Activated CD4-positive, alpha-beta T cell treated with anti-CD3 and anti-CD28 coated beads for 36 hours (primary cell): ENCODE measurements at regions not wholly inside any gene's neighbourhood (a gene's known extent, or its start where the extent isn't known, plus 50 kb on each side); places are given as distances from the start of the nearest gene placed in this dataset.

ENCODE experiments used
- ATAC-seq: fragments of 200-7000 bp; cut with Tn5 transposase; one replicate; pipeline ENCODE4 v1.10.0; 2021; ENCODE audit warnings: mild to moderate bottlenecking, moderate library complexity
- CTCF ChIA-PET: fragments of 350-600 bp; sonication (Branson Sonifier 250); formaldehyde crosslinking; loops from one replicate; lab custom pipeline; 2021; ENCODE audit warnings: antibody characterized with exemption; lab: Charles Lee
- POLR2A ChIA-PET: fragments of 350-600 bp; sonication (Branson Sonifier 250); formaldehyde crosslinking; loops from one replicate; lab custom pipeline; 2021; ENCODE audit warnings: antibody characterized with exemption, inconsistent platforms; lab: Charles Lee
- DNase-seq: peaks from one replicate; pipeline ENCODE4 v3.0.0-alpha.2; 2020
- H3K27ac Mint-ChIP-seq: one replicate; pipeline ENCODE4 v1.8.0; 2021; ENCODE audit warnings: mixed read lengths
- H3K27me3 Mint-ChIP-seq: one replicate; pipeline ENCODE4 v1.8.0; 2021; ENCODE audit warnings: mixed read lengths
- H3K36me3 Mint-ChIP-seq: one replicate; pipeline ENCODE4 v1.8.0; 2021; ENCODE audit warnings: low read depth, mixed read lengths
- H3K4me1 Mint-ChIP-seq: one replicate; pipeline ENCODE4 v1.8.0; 2021; ENCODE audit warnings: mixed read lengths
- H3K4me3 Mint-ChIP-seq: one replicate; pipeline ENCODE4 v1.8.0; 2021; ENCODE audit warnings: mild to moderate bottlenecking, moderate library complexity, mixed read lengths
- H3K9me3 Mint-ChIP-seq: one replicate; pipeline ENCODE4 v1.8.0; 2021; ENCODE audit warnings: low read depth, mixed read lengths
- intact Hi-C, 2 experiments: fragments of 100-400 bp; cut with DNase I in 1 of 2; cut with micrococcal nuclease in 1 of 2; formaldehyde crosslinking; loops; one replicate each; pipeline versions ENCODE4 v1.14.2 to v1.15.1; 2022 to 2024; cut with DNase I, micrococcal nuclease

GRCh38 chr12:47560415-47560814 lies 145.4 kb downstream of the RPAP3 start:
- H3K27ac Mint-ChIP-seq = no peak overlapping the region
- no peaks in the 10 kb centered on the region for H3K27me3 Mint-ChIP-seq
- ATAC-seq = no peak
- H3K9me3 Mint-ChIP-seq = peaks cover 6% of the 10 kb centered on the region
- no peaks in the 10 kb centered on the region for H3K36me3 Mint-ChIP-seq
- ChIA-PET POLR2A (no interaction called here), CTCF (no interaction called here)
- H3K4me3 Mint-ChIP-seq = no peak overlapping the region
- H3K4me1 Mint-ChIP-seq = peaks cover 17% of the 10 kb centered on the region
- no peak for DNase-seq
- intact Hi-C loops = no loop called here

DNA sequence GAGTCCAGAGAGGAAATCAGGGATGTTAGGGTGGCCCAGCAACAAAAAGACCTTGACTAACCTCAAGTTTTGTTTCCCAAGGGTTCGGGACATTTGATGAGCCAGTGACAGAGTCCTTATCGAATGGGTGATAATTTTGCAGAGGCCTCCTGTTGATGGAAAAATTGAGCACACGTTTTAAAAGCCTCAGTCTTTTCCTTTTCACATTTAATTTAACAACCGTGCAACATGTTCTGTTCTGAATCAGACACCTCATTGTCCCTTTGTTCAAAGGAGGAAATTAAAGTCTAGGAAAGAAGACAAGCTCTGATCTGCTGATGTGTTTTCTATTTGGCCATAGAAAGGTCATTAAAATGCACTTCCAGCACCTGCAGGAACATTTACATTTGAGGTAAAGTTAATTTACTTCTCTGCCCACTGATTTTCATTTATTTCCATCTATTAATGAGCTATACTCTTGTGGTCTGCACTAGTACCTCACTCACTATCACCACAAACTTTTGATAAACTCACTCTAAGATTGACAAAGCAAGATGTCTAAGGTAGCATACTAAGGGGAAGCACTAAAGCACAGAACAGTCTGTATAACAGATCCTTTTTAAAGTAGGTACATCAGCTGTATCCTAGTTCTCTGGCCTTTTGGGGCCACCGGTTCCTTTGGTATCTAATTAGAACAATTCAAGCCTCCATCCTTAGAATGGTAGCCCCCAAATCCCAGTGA lies 147.0 kb downstream of the RPAP3 start:
- Mint-ChIP-seq H3K9me3 (peaks cover 9% of the 10 kb centered on the region), H3K4me1 (peaks cover 22% of the 10 kb centered on the region), H3K4me3 (no peak overlapping the region), H3K36me3 (no peaks in the 10 kb centered on the region), H3K27me3 (no peaks in the 10 kb centered on the region), H3K27ac (no peak overlapping the region)
- ChIA-PET CTCF (interaction anchor here (1.3 kb wide), 1 partner anchor 79 kb away, joined by 4 read pairs; no protein-coding TSS in a partner anchor), POLR2A (no interaction called here)
- DNase-seq (no peak), ATAC-seq (peak; percentile 42)
- intact Hi-C loops = no loop called here

- H3K4me3 Mint-ChIP-seq = no peak overlapping the region
- no peaks in the 10 kb centered on the region for H3K27me3 Mint-ChIP-seq
- H3K36me3 Mint-ChIP-seq = peaks cover 2% of the 10 kb centered on the region
- ChIA-PET POLR2A (no interaction called here), CTCF (interaction anchor here (0.6 kb wide), 1 partner anchor 79 kb away, joined by 3 read pairs; no protein-coding TSS in a partner anchor)
- DNase-seq = no peak
- peaks cover 15% of the 10 kb centered on the region for H3K9me3 Mint-ChIP-seq
- no peak overlapping the region for H3K27ac Mint-ChIP-seq
- ATAC-seq = no peak
- intact Hi-C loops = no loop called here
- H3K4me1 Mint-ChIP-seq = peaks cover 22% of the 10 kb centered on the region
Measured at GRCh38 chr12:47557386-47557785, 148.4 kb downstream of the RPAP3 start.

- ChIA-PET CTCF (no interaction called here), POLR2A (no interaction called here)
- no peak overlapping the region for H3K27ac Mint-ChIP-seq
- H3K4me3 Mint-ChIP-seq = no peak overlapping the region
- H3K36me3 Mint-ChIP-seq = peaks cover 2% of the 10 kb centered on the region
- H3K4me1 Mint-ChIP-seq = peaks cover 17% of the 10 kb centered on the region
- no peak for DNase-seq
- peaks cover 16% of the 10 kb centered on the region for H3K9me3 Mint-ChIP-seq
- intact Hi-C loops = no loop called here
- H3K27me3 Mint-ChIP-seq = no peaks in the 10 kb centered on the region
- ATAC-seq = no peak
Measured at GRCh38 chr12:47556261-47557030, 149.4 kb downstream of the RPAP3 start.

- H3K9me3 Mint-ChIP-seq = peaks cover 20% of the 10 kb centered on the region
- peaks cover 2% of the 10 kb centered on the region for H3K36me3 Mint-ChIP-seq
- intact Hi-C loops = no loop called here
- peaks cover 17% of the 10 kb centered on the region for H3K4me1 Mint-ChIP-seq
- DNase-seq (no peak), ATAC-seq (no peak)
- H3K27me3 Mint-ChIP-seq = no peaks in the 10 kb centered on the region
- no peak overlapping the region for H3K4me3 Mint-ChIP-seq
- ChIA-PET CTCF (no interaction called here), POLR2A (no interaction called here)
- H3K27ac Mint-ChIP-seq = no peak overlapping the region
Measured at GRCh38 chr12:47554046-47554653, 151.7 kb downstream of the RPAP3 start.

GRCh38 chr12:47553266-47553665 lies 152.6 kb downstream of the RPAP3 start:
- no peak overlapping the region for H3K27ac Mint-ChIP-seq
- no peak for ATAC-seq
- H3K4me1 Mint-ChIP-seq = peaks cover 9% of the 10 kb centered on the region
- ChIA-PET CTCF (no interaction called here), POLR2A (no interaction called here)
- intact Hi-C loops = no loop called here
- peaks cover 2% of the 10 kb centered on the region for H3K36me3 Mint-ChIP-seq
- no peaks in the 10 kb centered on the region for H3K27me3 Mint-ChIP-seq
- DNase-seq = no peak
- peaks cover 20% of the 10 kb centered on the region for H3K9me3 Mint-ChIP-seq
- H3K4me3 Mint-ChIP-seq = no peak overlapping the region

DNA sequence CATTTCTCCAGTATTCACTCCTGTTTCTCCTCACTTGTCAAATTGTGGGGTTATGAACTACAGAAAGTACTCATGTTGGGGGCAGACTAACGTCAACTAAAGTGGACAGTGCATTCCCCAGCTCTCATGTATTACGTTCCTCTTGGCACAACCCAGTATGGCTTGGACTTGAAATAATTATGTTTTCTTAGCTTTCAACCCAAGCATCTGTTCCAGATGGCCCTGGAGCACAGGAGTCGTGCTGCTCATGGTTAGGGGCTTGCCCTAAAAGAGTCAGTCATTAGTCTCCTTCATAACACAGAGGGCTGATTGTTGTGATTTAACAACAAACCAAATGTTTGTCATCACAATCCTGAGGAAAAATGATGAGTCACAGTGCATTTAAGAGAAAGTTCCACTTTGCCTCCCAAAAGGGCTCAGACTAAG lies 154.4 kb downstream of the RPAP3 start:
- POLR2A ChIA-PET = no interaction called here
- Mint-ChIP-seq H3K4me1 (peaks cover 8% of the 10 kb centered on the region), H3K36me3 (peaks cover 2% of the 10 kb centered on the region), H3K4me3 (no peak overlapping the region), H3K27me3 (no peaks in the 10 kb centered on the region), H3K9me3 (peaks cover 19% of the 10 kb centered on the region), H3K27ac (no peak overlapping the region)
- ATAC-seq (no peak), DNase-seq (no peak)
- intact Hi-C loops = no loop called here
- CTCF ChIA-PET = no interaction called here

GRCh38 chr12:47549258-47549657 lies 156.6 kb downstream of the RPAP3 start:
- DNase-seq (peak; percentile 54), ATAC-seq (peak; percentile 53)

DNA sequence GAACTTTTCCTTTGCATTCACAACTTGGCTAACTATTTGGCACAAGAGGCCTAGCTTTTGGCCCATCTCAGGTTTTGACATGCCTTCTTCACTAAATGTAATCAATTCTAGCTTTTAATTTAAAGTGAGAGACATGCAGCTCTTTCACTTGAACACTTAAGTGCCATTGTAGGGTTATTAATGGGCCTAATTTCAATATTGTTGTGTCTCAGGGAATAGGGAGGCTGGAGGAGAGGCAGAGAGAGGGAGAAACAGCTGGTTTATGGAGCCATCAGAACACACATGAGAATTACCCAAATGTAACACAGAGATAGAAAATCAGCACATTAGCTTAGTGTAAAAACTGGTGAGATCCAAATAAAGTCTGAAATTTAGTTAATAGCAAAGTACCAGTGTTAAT lies 157.4 kb downstream of the RPAP3 start:
- Mint-ChIP-seq H3K27me3 (no peaks in the 10 kb centered on the region), H3K4me1 (peaks cover 7% of the 10 kb centered on the region), H3K9me3 (peaks cover 11% of the 10 kb centered on the region), H3K36me3 (peaks cover 2% of the 10 kb centered on the region), H3K27ac (no peak overlapping the region), H3K4me3 (no peak overlapping the region)
- DNase-seq (no peak), ATAC-seq (no peak)
- ChIA-PET POLR2A (no interaction called here), CTCF (interaction anchor here (0.8 kb wide), 2 partner anchors 14 to 20 kb away, joined by 3 read pairs; no protein-coding TSS in a partner anchor)
- intact Hi-C loops = no loop called here

More at GRCh38 chr12:47549258-47549657, 156.6 kb downstream of the RPAP3 start:
- POLR2A ChIA-PET = no interaction called here
- H3K4me1 Mint-ChIP-seq = peaks cover 11% of the 10 kb centered on the region
- peaks cover 14% of the 10 kb centered on the region for H3K9me3 Mint-ChIP-seq
- no peak overlapping the region for H3K27ac Mint-ChIP-seq
- H3K27me3 Mint-ChIP-seq = no peaks in the 10 kb centered on the region
- H3K36me3 Mint-ChIP-seq = peaks cover 2% of the 10 kb centered on the region
- CTCF ChIA-PET = no interaction called here
- H3K4me3 Mint-ChIP-seq = no peak overlapping the region
- intact Hi-C loops = no loop called here

GRCh38 chr12:47547077-47547476 lies 158.8 kb downstream of the RPAP3 start:
- Mint-ChIP-seq H3K9me3 (peaks cover 5% of the 10 kb centered on the region), H3K36me3 (no peaks in the 10 kb centered on the region), H3K27ac (no peak overlapping the region), H3K4me1 (peaks cover 7% of the 10 kb centered on the region), H3K4me3 (no peak overlapping the region), H3K27me3 (no peaks in the 10 kb centered on the region)
- intact Hi-C loops = no loop called here
- no peak for DNase-seq
- ATAC-seq = no peak
- ChIA-PET CTCF (interaction anchor here (0.9 to 1.0 kb wide), 2 partner anchors 29 to 140 kb away, joined by 3 read pairs; no protein-coding TSS in a partner anchor), POLR2A (no interaction called here)

DNA sequence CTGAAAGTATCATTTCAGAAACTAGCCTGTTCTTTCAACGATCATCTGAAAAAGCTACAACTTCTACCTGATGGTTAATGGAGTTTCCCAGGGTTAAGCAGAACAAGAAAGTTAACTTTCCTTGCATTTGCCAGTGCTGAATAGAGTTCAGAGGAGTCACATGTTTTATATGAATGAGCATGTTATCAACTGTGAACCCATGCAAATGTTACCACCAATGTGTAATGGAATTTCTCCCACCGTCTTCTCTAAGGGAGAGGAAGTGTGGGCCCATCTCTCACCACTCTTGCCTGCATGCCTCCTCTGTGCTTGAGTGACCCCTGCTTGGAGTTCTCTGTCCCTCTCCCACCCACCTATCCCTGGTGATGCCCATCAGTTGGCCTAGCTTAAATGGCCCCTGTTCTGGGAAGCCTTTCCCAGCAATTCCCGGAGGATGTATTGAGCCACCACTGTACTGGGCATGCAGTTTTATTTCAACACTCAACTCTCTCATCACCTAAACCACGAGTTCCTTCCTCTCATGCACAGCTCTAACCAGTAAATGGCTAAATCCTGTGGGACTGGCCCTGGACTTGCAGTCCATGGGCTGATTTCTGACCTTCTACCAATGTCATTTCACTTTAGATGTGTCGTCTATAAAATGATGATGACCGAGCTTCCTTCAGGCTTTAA lies 159.8 kb downstream of the RPAP3 start:
- Mint-ChIP-seq H3K9me3 (peaks cover under 1% of the 10 kb centered on the region), H3K4me1 (peaks cover 14% of the 10 kb centered on the region), H3K4me3 (no peak overlapping the region), H3K36me3 (no peaks in the 10 kb centered on the region), H3K27me3 (no peaks in the 10 kb centered on the region), H3K27ac (no peak overlapping the region)
- ATAC-seq (no peak), DNase-seq (no peak)
- POLR2A ChIA-PET = interaction anchor here (0.6 to 0.7 kb wide), 2 partner anchors 269 to 475 kb away, joined by 3 read pairs; no protein-coding TSS in a partner anchor
- intact Hi-C loops = no loop called here
- CTCF ChIA-PET = interaction anchor here (0.9 to 1.1 kb wide), 2 partner anchors 30 to 105 kb away, joined by 3 read pairs; no protein-coding TSS in a partner anchor
